ENCODE measurements at regions not wholly inside any gene's neighbourhood (a gene's known extent, or its start where the extent isn't known, plus 50 kb on each side); places are given as distances from the start of the nearest gene placed in this dataset.

DNA sequence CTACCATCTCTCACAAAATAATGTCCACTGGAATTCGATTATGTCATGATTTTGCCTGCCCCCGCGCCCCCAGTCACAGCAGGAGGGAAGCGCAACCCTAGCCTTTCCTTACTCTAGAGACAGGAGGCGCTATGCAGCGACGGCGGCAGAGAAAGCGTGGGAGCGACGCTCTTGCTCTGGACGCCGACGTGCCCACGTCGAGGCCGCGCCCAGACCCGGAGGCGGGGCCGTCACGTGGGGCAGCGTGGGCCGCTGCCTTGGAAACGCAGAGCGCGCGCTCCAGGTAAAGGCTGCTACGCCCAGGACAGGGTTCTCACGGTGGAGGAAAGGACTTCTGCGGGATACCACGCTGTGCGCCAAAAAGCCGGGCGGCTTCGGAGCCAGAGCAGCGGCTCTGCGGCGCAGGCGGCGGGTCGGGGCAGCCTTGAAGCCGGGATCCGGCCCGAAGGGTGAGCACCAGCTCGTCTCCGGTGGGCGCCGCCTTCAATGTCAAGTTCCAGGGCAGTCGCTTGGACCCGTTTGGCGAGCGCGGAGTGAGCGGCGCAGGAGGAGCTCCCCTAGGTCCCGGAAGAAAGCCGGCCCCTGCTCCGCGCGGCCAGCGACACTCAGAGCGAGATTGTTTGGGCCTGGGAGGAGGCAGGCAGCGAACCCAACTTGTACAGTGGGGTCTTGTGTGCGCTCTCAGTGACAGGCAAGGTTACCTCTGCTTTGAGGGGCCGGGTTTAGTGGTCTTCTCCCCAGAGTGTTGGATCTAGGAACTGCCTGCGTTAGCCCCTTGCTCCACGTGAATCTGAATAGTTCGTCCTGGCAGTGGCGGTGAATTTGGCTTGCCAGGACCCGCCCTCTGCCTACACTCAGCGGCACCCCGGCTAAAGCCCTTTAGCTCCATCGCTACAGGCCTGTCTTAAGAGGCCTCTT lies 121.7 kb downstream of the MRPL57 start (continued):
- TF ChIP-seq, protein P1, sequence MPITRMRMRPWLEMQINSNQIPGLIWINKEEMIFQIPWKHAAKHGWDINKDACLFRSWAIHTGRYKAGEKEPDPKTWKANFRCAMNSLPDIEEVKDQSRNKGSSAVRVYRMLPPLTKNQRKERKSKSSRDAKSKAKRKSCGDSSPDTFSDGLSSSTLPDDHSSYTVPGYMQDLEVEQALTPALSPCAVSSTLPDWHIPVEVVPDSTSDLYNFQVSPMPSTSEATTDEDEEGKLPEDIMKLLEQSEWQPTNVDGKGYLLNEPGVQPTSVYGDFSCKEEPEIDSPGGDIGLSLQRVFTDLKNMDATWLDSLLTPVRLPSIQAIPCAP (CRISPR knock-in tag; IDR thresholded peaks at IDR 0.05; ENCODE audit: low read depth): no peak
- TF ChIP-seq ZKSCAN5 (CRISPR knock-in tag; IDR thresholded peaks at IDR 0.05): no peak
- TF ChIP-seq KLF6 (CRISPR knock-in tag; IDR thresholded peaks at IDR 0.05): no peak
- peak; percentile 67 for TF ChIP-seq PHF5A (CRISPR knock-in tag; IDR thresholded peaks at IDR 0.05; ENCODE audit: low read depth, unreplicated experiment)
- no peak for TF ChIP-seq NPAS2 (CRISPR knock-in tag; IDR thresholded peaks at IDR 0.05; ENCODE audit: borderline replicate concordance)
- no peak for TF ChIP-seq HNRNPH1 (optimal IDR thresholded peaks at IDR 0.05; ENCODE audit: low read depth, low read length)
- no peak for TF ChIP-seq MAZ (IDR thresholded peaks at IDR 0.05; ENCODE audit: borderline replicate concordance, low read depth, low read length)
- no peak for TF ChIP-seq MAZ (CRISPR knock-in tag; IDR thresholded peaks at IDR 0.05; ENCODE audit: low read depth)
- peak; percentile 70; the same call in 1 of the 2 replicates for TF ChIP-seq KDM5A (IDR thresholded peaks at IDR 0.05; ENCODE audit: borderline replicate concordance, low read length)
- 0 out of 2 replicates have a peak, but pooled peaks have one; percentile 38 for TF ChIP-seq ZNF329 (CRISPR knock-in tag; IDR thresholded peaks at IDR 0.05; ENCODE audit: low read depth)
- no peak for TF ChIP-seq KDM1A (CRISPR knock-in tag; IDR thresholded peaks at IDR 0.05)
- TF ChIP-seq U2AF2 (IDR thresholded peaks at IDR 0.05; ENCODE audit: low read depth, low read length): no peak
- TF ChIP-seq, protein P2, sequence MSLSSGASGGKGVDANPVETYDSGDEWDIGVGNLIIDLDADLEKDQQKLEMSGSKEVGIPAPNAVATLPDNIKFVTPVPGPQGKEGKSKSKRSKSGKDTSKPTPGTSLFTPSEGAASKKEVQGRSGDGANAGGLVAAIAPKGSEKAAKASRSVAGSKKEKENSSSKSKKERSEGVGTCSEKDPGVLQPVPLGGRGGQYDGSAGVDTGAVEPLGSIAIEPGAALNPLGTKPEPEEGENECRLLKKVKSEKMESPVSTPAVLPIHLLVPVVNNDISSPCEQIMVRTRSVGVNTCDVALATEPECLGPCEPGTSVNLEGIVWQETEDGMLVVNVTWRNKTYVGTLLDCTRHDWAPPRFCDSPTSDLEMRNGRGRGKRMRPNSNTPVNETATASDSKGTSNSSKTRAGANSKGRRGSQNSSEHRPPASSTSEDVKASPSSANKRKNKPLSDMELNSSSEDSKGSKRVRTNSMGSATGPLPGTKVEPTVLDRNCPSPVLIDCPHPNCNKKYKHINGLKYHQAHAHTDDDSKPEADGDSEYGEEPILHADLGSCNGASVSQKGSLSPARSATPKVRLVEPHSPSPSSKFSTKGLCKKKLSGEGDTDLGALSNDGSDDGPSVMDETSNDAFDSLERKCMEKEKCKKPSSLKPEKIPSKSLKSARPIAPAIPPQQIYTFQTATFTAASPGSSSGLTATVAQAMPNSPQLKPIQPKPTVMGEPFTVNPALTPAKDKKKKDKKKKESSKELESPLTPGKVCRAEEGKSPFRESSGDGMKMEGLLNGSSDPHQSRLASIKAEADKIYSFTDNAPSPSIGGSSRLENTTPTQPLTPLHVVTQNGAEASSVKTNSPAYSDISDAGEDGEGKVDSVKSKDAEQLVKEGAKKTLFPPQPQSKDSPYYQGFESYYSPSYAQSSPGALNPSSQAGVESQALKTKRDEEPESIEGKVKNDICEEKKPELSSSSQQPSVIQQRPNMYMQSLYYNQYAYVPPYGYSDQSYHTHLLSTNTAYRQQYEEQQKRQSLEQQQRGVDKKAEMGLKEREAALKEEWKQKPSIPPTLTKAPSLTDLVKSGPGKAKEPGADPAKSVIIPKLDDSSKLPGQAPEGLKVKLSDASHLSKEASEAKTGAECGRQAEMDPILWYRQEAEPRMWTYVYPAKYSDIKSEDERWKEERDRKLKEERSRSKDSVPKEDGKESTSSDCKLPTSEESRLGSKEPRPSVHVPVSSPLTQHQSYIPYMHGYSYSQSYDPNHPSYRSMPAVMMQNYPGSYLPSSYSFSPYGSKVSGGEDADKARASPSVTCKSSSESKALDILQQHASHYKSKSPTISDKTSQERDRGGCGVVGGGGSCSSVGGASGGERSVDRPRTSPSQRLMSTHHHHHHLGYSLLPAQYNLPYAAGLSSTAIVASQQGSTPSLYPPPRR (CRISPR knock-in tag; IDR thresholded peaks at IDR 0.05; ENCODE audit: borderline replicate concordance): peak; percentile 66; the same call in 1 of the 2 replicates
- peak; percentile 65 for TF ChIP-seq ZFY (CRISPR knock-in tag; IDR thresholded peaks at IDR 0.05)
- TF ChIP-seq ZNF790 (CRISPR knock-in tag; IDR thresholded peaks at IDR 0.05; ENCODE audit: borderline replicate concordance): no peak
- TF ChIP-seq, protein P3, sequence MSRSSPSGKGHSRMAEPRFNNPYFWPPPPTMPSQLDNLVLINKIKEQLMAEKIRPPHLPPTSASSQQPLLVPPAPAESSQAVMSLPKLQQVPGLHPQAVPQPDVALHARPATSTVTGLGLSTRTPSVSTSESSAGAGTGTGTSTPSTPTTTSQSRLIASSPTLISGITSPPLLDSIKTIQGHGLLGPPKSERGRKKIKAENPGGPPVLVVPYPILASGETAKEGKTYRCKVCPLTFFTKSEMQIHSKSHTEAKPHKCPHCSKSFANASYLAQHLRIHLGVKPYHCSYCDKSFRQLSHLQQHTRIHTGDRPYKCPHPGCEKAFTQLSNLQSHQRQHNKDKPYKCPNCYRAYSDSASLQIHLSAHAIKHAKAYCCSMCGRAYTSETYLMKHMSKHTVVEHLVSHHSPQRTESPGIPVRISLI (CRISPR knock-in tag; IDR thresholded peaks at IDR 0.05; ENCODE audit: borderline replicate concordance): 0 out of 2 replicates have a peak, but pooled peaks have one; percentile 22
- TF ChIP-seq, protein P4, sequence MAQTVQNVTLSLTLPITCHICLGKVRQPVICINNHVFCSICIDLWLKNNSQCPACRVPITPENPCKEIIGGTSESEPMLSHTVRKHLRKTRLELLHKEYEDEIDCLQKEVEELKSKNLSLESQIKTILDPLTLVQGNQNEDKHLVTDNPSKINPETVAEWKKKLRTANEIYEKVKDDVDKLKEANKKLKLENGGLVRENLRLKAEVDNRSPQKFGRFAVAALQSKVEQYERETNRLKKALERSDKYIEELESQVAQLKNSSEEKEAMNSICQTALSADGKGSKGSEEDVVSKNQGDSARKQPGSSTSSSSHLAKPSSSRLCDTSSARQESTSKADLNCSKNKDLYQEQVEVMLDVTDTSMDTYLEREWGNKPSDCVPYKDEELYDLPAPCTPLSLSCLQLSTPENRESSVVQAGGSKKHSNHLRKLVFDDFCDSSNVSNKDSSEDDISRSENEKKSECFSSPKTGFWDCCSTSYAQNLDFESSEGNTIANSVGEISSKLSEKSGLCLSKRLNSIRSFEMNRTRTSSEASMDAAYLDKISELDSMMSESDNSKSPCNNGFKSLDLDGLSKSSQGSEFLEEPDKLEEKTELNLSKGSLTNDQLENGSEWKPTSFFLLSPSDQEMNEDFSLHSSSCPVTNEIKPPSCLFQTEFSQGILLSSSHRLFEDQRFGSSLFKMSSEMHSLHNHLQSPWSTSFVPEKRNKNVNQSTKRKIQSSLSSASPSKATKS (CRISPR knock-in tag; IDR thresholded peaks at IDR 0.05): no peak
